Activated CD4-positive, alpha-beta memory T cell treated with anti-CD3 and anti-CD28 coated beads, Interleukin-2, amount 10 ng/mL, durations not matched to agents 7 days and 5 days (primary cell): ENCODE measurements at regions not wholly inside any gene's neighbourhood (a gene's known extent, or its start where the extent isn't known, plus 50 kb on each side); places are given as distances from the start of the nearest gene placed in this dataset.
"Not testable (repeated sequence)": the region's sequence is repeated elsewhere in the genome, so short reads cannot be mapped to it uniquely, and the experiment has no call there.

Experiments
- CTCF ChIA-PET: fragments of 350-600 bp; sonication (Branson Sonifier 250); formaldehyde crosslinking; loops from one replicate; lab custom pipeline; 2021; ENCODE audit warnings: antibody characterized with exemption, inconsistent platforms; lab: Charles Lee
- POLR2A ChIA-PET: fragments of 350-600 bp; sonication (Branson Sonifier 250); formaldehyde crosslinking; loops from one replicate; lab custom pipeline; 2021; ENCODE audit warnings: antibody characterized with exemption; lab: Charles Lee
- DNase-seq: peaks from one replicate; pipeline ENCODE4 v3.0.0-alpha.2; 2020
- H3K27ac Mint-ChIP-seq: one replicate; pipeline ENCODE4 v1.8.0; 2021; ENCODE audit warnings: mild to moderate bottlenecking, mixed read lengths
- H3K27me3 Mint-ChIP-seq: one replicate; pipeline ENCODE4 v1.8.0; 2021; ENCODE audit warnings: mixed read lengths
- H3K36me3 Mint-ChIP-seq: one replicate; pipeline ENCODE4 v1.8.0; 2021; ENCODE audit warnings: low read depth, mixed read lengths
- H3K4me1 Mint-ChIP-seq: one replicate; pipeline ENCODE4 v1.8.0; 2021; ENCODE audit warnings: mixed read lengths
- H3K4me3 Mint-ChIP-seq: one replicate; pipeline ENCODE4 v1.8.0; 2021; ENCODE audit warnings: mild to moderate bottlenecking, mixed read lengths
- H3K9me3 Mint-ChIP-seq: one replicate; pipeline ENCODE4 v1.8.0; 2021; ENCODE audit warnings: mixed read lengths

- H3K4me3 Mint-ChIP-seq, H3K27me3 Mint-ChIP-seq, POLR2A ChIA-PET, H3K4me1 Mint-ChIP-seq, H3K27ac Mint-ChIP-seq, H3K36me3 Mint-ChIP-seq, DNase-seq, H3K9me3 Mint-ChIP-seq, CTCF ChIA-PET: not testable (repeated sequence)
These were observed 947.5 kb upstream of the DEFB115 start for GRCh38 chr20:30309938-30310337.

GRCh38 chr20:30310385-30310784 is 947.1 kb upstream of the DEFB115 start:
- H3K4me3 Mint-ChIP-seq, H3K27me3 Mint-ChIP-seq, POLR2A ChIA-PET, H3K4me1 Mint-ChIP-seq, DNase-seq, H3K27ac Mint-ChIP-seq, H3K36me3 Mint-ChIP-seq, H3K9me3 Mint-ChIP-seq, CTCF ChIA-PET: not testable (repeated sequence)

DNA sequence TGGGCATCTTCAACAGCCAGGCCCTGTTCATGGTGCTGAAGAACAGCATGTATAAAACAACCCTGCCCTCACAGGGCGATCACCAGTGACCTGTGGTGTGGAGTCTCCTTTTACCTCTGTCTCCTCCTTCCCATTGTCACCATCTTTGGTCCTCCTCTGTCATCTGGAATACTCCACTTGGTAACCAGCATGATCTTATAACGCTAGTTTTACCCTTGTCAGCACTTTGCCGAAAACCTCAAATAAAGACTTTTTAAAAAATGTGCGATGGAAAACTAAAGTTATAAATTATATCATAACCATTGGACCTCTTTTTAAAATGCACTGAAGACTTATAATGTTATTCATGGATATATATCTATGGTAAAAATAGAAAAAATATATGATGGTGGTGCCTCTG is 945.2 kb upstream of the DEFB115 start:
- CTCF ChIA-PET, DNase-seq, H3K9me3 Mint-ChIP-seq, H3K4me3 Mint-ChIP-seq, H3K4me1 Mint-ChIP-seq, H3K36me3 Mint-ChIP-seq, POLR2A ChIA-PET, H3K27ac Mint-ChIP-seq: not testable (repeated sequence)
- H3K27me3 Mint-ChIP-seq, result peaks cover 12% of the 10 kb centered on the region

- H3K4me3 Mint-ChIP-seq, DNase-seq, H3K9me3 Mint-ChIP-seq, H3K36me3 Mint-ChIP-seq, POLR2A ChIA-PET, H3K27ac Mint-ChIP-seq, CTCF ChIA-PET, H3K4me1 Mint-ChIP-seq: not testable (repeated sequence)
- peaks cover 15% of the 10 kb centered on the region for H3K27me3 Mint-ChIP-seq
These were observed 943.8 kb upstream of the DEFB115 start for GRCh38 chr20:30313660-30314059.

DNA sequence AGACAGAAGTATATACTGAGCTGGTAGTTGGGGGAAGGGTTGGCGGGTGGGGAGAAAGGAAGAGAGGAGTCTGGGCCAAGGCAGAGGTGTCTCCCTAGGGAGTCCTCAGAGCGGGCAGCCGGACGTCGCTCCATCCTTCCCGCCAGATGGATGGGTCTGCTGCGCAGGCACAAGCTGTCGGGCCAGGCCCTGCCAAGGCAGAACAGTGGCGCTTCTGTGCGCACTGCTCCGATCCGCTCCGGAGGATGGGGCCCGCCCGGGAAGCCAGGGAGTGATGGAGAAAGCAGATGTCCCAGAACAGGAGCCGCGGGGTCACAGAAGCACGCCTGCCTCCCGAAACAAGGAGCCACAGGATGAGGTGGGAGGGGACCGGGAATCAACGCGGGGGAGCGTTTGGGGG is 941.4 kb upstream of the DEFB115 start:
- POLR2A ChIA-PET, H3K9me3 Mint-ChIP-seq, H3K4me3 Mint-ChIP-seq, H3K27ac Mint-ChIP-seq, CTCF ChIA-PET, H3K4me1 Mint-ChIP-seq, H3K36me3 Mint-ChIP-seq, DNase-seq: not testable (repeated sequence)
- peaks cover 15% of the 10 kb centered on the region for H3K27me3 Mint-ChIP-seq

DNA sequence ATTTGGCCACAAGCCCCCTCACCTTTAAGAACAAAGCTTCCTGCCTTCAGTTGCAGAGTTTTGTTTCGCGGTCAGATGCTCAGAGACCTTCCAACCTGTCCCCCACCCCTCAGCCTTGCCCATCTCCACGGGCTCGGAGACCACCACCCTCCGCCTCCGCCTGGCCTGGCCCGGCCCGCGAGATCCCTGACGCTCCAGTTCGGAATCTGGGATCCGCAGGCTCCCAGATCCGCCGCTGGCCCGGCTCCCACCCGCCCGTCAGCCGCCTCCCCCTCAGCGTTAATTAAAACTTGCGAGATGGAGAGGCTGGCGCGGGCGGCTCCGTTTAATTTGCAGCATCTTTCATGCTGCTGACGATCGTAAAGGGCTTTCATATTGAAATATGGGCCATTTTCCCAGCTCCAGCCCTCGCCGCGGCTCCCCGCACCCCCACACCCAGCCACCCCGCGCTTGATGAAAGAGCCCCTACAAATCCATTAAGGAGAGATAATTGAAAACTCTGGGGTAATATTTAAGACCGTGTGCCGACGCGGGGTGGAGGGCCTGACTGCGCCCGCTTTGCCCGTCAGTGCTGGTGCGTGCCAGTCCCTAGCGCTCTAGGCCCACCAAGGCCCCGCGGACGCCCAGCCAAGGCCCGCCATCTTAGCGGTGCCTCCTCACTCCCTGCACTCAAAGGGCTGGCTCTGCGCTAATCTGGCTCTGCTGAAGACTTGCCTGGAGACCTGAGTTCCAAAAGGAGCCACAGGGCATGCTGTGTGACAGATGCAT is 940.7 kb upstream of the DEFB115 start:
- H3K36me3 Mint-ChIP-seq, POLR2A ChIA-PET, H3K27ac Mint-ChIP-seq, CTCF ChIA-PET, H3K4me3 Mint-ChIP-seq, H3K9me3 Mint-ChIP-seq, H3K4me1 Mint-ChIP-seq, DNase-seq: not testable (repeated sequence)
- peaks cover 15% of the 10 kb centered on the region for H3K27me3 Mint-ChIP-seq

- H3K27ac Mint-ChIP-seq, CTCF ChIA-PET, DNase-seq, H3K4me1 Mint-ChIP-seq, H3K9me3 Mint-ChIP-seq, H3K36me3 Mint-ChIP-seq, H3K4me3 Mint-ChIP-seq, POLR2A ChIA-PET, H3K27me3 Mint-ChIP-seq: not testable (repeated sequence)
These were observed 923.7 kb upstream of the DEFB115 start for GRCh38 chr20:30333744-30334143.

DNA sequence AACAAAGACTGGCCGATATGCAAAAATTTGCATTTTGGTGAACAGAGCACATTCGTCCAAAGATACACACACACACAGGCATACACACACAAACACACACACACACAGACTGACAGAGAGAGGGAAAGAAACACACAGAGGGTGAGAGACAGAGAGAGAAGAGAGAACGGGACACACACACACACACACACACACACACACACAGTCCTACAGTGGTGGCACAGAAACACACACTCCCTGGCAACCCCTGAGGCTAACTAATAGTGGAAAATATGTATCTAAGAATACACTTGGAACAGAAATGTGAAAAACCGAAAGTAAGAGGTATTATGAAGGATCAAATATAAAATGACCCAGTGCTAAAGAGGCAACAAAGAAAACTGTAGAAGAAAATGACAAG is 919.9 kb upstream of the DEFB115 start:
- H3K9me3 Mint-ChIP-seq, H3K27ac Mint-ChIP-seq, H3K27me3 Mint-ChIP-seq, H3K4me3 Mint-ChIP-seq, H3K4me1 Mint-ChIP-seq, POLR2A ChIA-PET, DNase-seq, H3K36me3 Mint-ChIP-seq, CTCF ChIA-PET: not testable (repeated sequence)

- not testable (repeated sequence) for DNase-seq
These were observed 908.5 kb upstream of the DEFB115 start for GRCh38 chr20:30348932-30349331.

DNA sequence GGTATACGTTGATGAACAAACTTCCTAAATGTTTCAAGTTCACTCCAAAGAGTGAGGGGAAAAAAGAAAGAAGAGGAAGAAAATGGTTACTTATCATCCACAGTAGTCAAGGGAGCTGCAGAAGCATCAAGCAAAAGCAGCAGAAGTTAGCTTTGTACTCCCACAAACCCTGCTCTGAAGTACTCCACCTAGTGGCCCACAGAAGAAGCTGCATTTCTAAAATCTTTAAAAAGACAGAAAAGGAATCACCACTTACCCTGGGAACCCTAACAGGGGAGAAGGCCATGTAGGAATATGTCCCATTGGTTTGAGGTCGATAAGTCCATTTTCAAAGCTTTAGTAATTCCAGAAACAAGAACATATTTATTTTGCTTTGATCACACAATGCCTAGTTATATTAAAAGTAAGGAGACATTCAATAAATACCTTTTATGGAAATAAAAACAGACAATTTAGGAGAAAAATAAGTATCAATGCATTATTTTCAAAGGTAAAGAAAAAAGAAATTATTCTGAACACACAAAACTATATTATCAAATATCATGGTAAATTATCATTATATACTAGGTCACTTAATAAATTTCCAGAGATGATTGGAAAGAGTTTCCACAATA is 900.5 kb upstream of the DEFB115 start:
- POLR2A ChIA-PET, DNase-seq, H3K27me3 Mint-ChIP-seq, H3K9me3 Mint-ChIP-seq, H3K27ac Mint-ChIP-seq, H3K36me3 Mint-ChIP-seq, H3K4me3 Mint-ChIP-seq, H3K4me1 Mint-ChIP-seq: not testable (repeated sequence)
- CTCF ChIA-PET, result interaction anchor here (1.1 kb wide), 1 partner anchor 1029 kb away, joined by 3 read pairs; no protein-coding TSS in a partner anchor

More at GRCh38 chr20:30348932-30349331, 908.5 kb upstream of the DEFB115 start:
- H3K36me3 Mint-ChIP-seq, H3K27ac Mint-ChIP-seq, H3K9me3 Mint-ChIP-seq, H3K4me3 Mint-ChIP-seq, POLR2A ChIA-PET, H3K27me3 Mint-ChIP-seq, H3K4me1 Mint-ChIP-seq: not testable (repeated sequence)
- CTCF ChIA-PET, result interaction anchor here (1.5 kb wide), 1 partner anchor 59 kb away, joined by 3 read pairs; no protein-coding TSS in a partner anchor

- H3K4me3 Mint-ChIP-seq, H3K27ac Mint-ChIP-seq, H3K9me3 Mint-ChIP-seq, POLR2A ChIA-PET, H3K4me1 Mint-ChIP-seq, H3K36me3 Mint-ChIP-seq, H3K27me3 Mint-ChIP-seq, DNase-seq: not testable (repeated sequence)
- CTCF ChIA-PET, result interaction anchor here (1.2 kb wide), 1 partner anchor 15 kb away, joined by 3 read pairs; no protein-coding TSS in a partner anchor
These were observed 895.7 kb upstream of the DEFB115 start for GRCh38 chr20:30361756-30362155.

DNA sequence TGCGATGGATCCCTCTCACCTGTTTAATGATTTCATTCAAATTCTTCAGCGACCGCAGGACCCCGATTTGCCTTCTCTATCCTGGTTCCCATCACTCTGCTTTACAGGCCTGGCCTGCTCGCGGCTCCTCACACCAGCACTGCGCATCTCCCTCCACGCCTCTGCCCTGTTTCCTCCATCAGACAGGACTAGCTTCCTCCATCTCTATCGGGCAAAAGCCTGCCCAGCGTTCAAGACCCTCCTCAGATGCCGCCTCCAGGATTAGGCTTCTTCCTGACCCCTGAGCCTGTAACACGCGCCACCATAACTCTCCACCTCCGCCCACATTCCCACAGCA is 881.1 kb upstream of the DEFB115 start:
- peak overlapping the region; percentile 92 for H3K4me3 Mint-ChIP-seq
- CTCF ChIA-PET, result interaction anchor here (1.0 kb wide), 1 partner anchor 15 kb away, joined by 3 read pairs; no protein-coding TSS in a partner anchor
- H3K36me3 Mint-ChIP-seq, result peaks cover 19% of the 10 kb centered on the region

DNA sequence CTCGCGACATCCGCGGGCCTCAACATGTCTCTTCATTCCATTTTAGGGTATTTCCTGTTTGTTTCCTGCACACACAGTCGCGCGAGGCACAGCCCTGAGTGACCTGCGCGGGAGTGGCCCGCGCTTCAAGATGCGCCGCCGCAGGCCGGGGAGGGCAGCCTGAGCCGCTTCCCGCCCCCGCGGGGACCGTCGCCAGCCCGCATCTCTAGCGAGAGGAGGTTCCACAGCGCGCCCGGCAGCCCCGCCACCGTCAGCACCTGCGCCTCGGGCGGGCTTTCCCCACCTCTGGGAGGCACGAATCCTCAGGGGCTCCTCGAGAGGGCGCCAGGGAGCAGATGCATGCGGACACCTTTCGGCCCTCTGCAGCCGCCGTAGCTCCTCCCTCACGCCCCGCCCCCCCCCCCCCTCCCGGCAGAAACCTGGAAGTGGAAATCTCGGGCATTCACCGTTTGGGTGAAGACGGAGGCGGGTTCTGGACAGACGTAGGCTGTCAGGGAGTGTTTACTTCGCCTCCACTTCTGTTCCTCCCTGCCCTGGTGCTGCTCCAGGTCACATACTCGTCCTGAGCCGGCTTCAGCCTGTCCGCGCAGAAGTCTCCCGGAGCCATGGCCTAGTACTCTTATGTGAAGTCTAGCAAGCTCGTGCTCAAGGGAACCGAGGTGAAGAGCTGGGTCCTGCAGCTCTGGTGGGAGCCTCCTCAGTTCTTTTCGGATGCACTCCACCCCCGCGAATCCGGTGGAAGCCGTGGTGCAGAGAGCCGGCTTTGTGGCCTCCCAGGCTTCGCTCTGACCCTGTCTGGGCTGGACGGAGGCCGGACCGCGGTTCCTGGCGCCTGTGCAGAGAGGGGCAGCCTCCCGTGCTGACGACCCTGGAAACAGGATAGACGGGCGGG is 880.5 kb upstream of the DEFB115 start:
- DNase-seq, result peak; percentile 88
- POLR2A ChIA-PET, result interaction anchor here (0.6 kb wide), 1 partner anchor 87 kb away, joined by 3 read pairs; no protein-coding TSS in a partner anchor

More for the DNA sequence above, 881.1 kb upstream of the DEFB115 start:
- Mint-ChIP-seq H3K27ac (peak overlapping the region; percentile 82), H3K4me1 (peaks cover 31% of the 10 kb centered on the region)
- DNase-seq, POLR2A ChIA-PET, H3K27me3 Mint-ChIP-seq, H3K9me3 Mint-ChIP-seq: not testable (repeated sequence)

More for the DNA sequence above, 880.5 kb upstream of the DEFB115 start:
- H3K4me3 Mint-ChIP-seq, result peak overlapping the region; percentile 92
- CTCF ChIA-PET, result interaction anchor here (0.7 to 1.0 kb wide), 2 partner anchors 16 to 19 kb away, joined by 3 read pairs; no protein-coding TSS in a partner anchor
- peaks cover 36% of the 10 kb centered on the region for H3K4me1 Mint-ChIP-seq
- peaks cover 7% of the 10 kb centered on the region for H3K9me3 Mint-ChIP-seq
- H3K27me3 Mint-ChIP-seq, result no peaks in the 10 kb centered on the region
- H3K27ac Mint-ChIP-seq, result peak overlapping the region; percentile 90
- peaks cover 25% of the 10 kb centered on the region for H3K36me3 Mint-ChIP-seq
